ENCODE measurements at regions not wholly inside any gene's neighbourhood (a gene's known extent, or its start where the extent isn't known, plus 50 kb on each side); places are given as distances from the start of the nearest gene placed in this dataset.

DNA sequence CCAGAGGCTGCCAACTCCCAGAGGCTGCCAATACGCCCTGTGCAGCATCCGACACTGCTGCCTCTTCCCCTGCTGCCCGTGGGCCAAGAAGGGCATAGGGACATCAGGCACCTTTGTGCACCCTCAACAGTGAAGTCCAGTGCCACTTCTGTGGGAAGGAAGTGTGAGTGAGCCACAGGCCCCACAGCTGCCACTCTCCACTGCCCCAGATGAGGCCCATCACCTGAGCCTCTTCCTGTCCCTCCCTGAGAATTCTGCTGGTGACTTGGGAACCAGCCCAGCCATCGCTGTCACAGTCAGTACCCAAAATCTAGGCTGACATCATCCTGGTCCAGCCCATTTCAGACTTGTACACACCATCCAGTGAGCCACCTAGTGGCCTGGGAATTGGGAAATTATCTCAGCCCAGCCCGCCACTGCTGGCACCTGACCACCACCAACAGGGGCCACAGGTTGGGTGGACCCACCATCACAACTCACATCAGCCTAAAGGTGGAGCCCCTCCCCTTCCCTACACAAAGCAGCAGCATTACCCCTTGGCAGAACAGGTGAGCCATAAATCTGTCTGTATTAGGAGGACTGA, 733.9 kb upstream of the KLHL1 start:
- no peak for TF ChIP-seq MAZ (IDR thresholded peaks at IDR 0.05; ENCODE audit: borderline replicate concordance, low read depth, low read length)
- TF ChIP-seq MAZ (CRISPR knock-in tag; IDR thresholded peaks at IDR 0.05; ENCODE audit: low read depth) = no peak
- no peak for TF ChIP-seq RFX5 (IDR thresholded peaks at IDR 0.05; ENCODE audit: low read depth, low read length)
- no peak for TF ChIP-seq POLR2A (IDR thresholded peaks at IDR 0.05; ENCODE audit: insufficient read depth in 1 of 2, low read depth in 2 of 2, low read length in 2 of 2)
- TF ChIP-seq, protein P1, sequence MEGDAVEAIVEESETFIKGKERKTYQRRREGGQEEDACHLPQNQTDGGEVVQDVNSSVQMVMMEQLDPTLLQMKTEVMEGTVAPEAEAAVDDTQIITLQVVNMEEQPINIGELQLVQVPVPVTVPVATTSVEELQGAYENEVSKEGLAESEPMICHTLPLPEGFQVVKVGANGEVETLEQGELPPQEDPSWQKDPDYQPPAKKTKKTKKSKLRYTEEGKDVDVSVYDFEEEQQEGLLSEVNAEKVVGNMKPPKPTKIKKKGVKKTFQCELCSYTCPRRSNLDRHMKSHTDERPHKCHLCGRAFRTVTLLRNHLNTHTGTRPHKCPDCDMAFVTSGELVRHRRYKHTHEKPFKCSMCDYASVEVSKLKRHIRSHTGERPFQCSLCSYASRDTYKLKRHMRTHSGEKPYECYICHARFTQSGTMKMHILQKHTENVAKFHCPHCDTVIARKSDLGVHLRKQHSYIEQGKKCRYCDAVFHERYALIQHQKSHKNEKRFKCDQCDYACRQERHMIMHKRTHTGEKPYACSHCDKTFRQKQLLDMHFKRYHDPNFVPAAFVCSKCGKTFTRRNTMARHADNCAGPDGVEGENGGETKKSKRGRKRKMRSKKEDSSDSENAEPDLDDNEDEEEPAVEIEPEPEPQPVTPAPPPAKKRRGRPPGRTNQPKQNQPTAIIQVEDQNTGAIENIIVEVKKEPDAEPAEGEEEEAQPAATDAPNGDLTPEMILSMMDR (CRISPR knock-in tag; IDR thresholded peaks at IDR 0.05) = no peak
- TF ChIP-seq ZNF274 (CRISPR knock-in tag; IDR thresholded peaks at IDR 0.05) = no peak
- TF ChIP-seq, protein P2, sequence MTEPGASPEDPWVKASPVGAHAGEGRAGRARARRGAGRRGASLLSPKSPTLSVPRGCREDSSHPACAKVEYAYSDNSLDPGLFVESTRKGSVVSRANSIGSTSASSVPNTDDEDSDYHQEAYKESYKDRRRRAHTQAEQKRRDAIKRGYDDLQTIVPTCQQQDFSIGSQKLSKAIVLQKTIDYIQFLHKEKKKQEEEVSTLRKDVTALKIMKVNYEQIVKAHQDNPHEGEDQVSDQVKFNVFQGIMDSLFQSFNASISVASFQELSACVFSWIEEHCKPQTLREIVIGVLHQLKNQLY (CRISPR knock-in tag; IDR thresholded peaks at IDR 0.05) = no peak
